Loucy (cell line): ENCODE measurements at regions not wholly inside any gene's neighbourhood (a gene's known extent, or its start where the extent isn't known, plus 50 kb on each side); places are given as distances from the start of the nearest gene placed in this dataset.

Experiments
- H2AFZ ChIP-seq: fragments of 200-600 bp; sonication (generic); 2 replicates; pipeline ENCODE4 v1.6.0; 2016; ENCODE audit warnings: antibody characterized with exemption, mild to moderate bottlenecking, low read length, moderate library complexity
- H3F3A ChIP-seq: fragments of 200-600 bp; 2 replicates; pipeline ENCODE4 v1.6.0; 2016; ENCODE audit warnings: antibody characterized with exemption, low read depth, mild to moderate bottlenecking
- H3K27me3 ChIP-seq: fragments of 200-600 bp; sonication (generic); 2 replicates; pipeline ENCODE4 v1.6.1; 2014; ENCODE audit warnings: low read length, mild to moderate bottlenecking; ENCODE audit not compliant: insufficient read depth, poor library complexity, severe bottlenecking
- H3K36me3 ChIP-seq: fragments of 200-600 bp; sonication (generic); 2 replicates; pipeline ENCODE4 v1.6.1; 2016; ENCODE audit warnings: low read length; ENCODE audit not compliant: insufficient read depth
- H3K4me1 ChIP-seq: fragments of 200-600 bp; sonication (generic); 2 replicates; pipeline ENCODE4 v1.5.1; 2014; ENCODE audit warnings: low read length, mild to moderate bottlenecking; ENCODE audit not compliant: insufficient read depth, poor library complexity, severe bottlenecking
- H3K4me2 ChIP-seq: fragments of 200-600 bp; sonication (generic); 2 replicates; pipeline ENCODE4 v1.6.0; 2014; ENCODE audit warnings: antibody characterized with exemption, low read length, low read depth, mild to moderate bottlenecking; ENCODE audit not compliant: poor library complexity, severe bottlenecking
- H3K4me3 ChIP-seq: fragments of 200-600 bp; sonication (generic); 2 replicates; pipeline ENCODE4 v1.5.1; 2014; ENCODE audit warnings: low read length, mild to moderate bottlenecking, mixed read lengths; ENCODE audit not compliant: poor library complexity, severe bottlenecking
- H3K79me2 ChIP-seq: fragments of 200-600 bp; sonication (generic); 2 replicates; pipeline ENCODE4 v1.6.1; 2014; ENCODE audit warnings: low read length; ENCODE audit not compliant: insufficient read depth
- H3K9ac ChIP-seq: fragments of 200-600 bp; sonication (generic); 2 replicates; pipeline ENCODE4 v1.6.0; 2014; ENCODE audit warnings: mild to moderate bottlenecking, low read depth, low read length, moderate library complexity; ENCODE audit not compliant: poor library complexity, severe bottlenecking
- H3K9me2 ChIP-seq: fragments of 200-600 bp; sonication (generic); replicated peaks from 2 replicates; pipeline ENCODE4 v1.6.1; 2016; ENCODE audit warnings: low read depth, low read length, mixed read lengths
- H3K9me3 ChIP-seq: fragments of 200-600 bp; sonication (generic); 2 replicates; pipeline ENCODE4 v1.6.1; 2014; ENCODE audit warnings: mild to moderate bottlenecking, antibody characterized with exemption, low read length, low read depth; ENCODE audit not compliant: insufficient read depth
- H4K20me1 ChIP-seq: fragments of 200-600 bp; sonication (generic); 2 replicates; pipeline ENCODE4 v1.6.0; 2014; ENCODE audit warnings: antibody characterized with exemption, low read length, mild to moderate bottlenecking; ENCODE audit not compliant: insufficient read depth, poor library complexity, severe bottlenecking
- CTCF ChIP-seq: fragments of 200-600 bp; sonication (generic); conservative IDR thresholded peaks from 2 replicates; pipeline ENCODE4 v1.5.1; 2014; ENCODE audit warnings: mild to moderate bottlenecking, antibody characterized with exemption, low read length
- EZH2phosphoT487 ChIP-seq: fragments of 200-600 bp; IDR thresholded peaks from 2 replicates; pipeline ENCODE4 v1.6.1; 2018; ENCODE audit warnings: antibody characterized with exemption, mild to moderate bottlenecking, moderate library complexity, borderline replicate concordance

DNA sequence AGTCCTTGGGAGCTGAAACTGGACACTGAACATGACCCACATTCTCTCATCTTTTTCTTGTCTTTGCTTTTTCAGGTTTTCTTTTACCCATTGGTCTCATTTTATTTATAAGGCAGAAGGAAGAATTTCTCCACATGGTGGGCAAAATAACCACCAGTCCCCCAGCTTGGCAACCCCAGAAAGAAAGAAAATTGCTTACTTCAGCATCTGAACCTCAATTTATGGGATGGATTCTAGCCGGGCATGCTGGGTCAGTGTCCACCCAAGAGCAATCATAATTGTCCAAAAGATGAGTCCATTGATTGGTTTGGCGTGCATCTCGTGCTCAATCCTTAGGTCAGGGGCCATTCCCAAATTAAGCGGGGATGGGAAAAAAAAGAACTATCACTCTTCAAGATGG, 163.7 kb downstream of the TMEM114 start:
- H3K4me3 ChIP-seq, result no peak overlapping the region
- TF ChIP-seq CTCF (no peak), EZH2phosphoT487 (no peak)
- H3F3A ChIP-seq, result no peaks in the 10 kb centered on the region

GRCh38 chr16:8417145-8417544, 173.2 kb downstream of the TMEM114 start:
- no peaks in the 10 kb centered on the region for H3K27me3 ChIP-seq
- H3F3A ChIP-seq, result no peaks in the 10 kb centered on the region
- no peak for TF ChIP-seq CTCF
- TF ChIP-seq EZH2phosphoT487, result no peak
- no peaks in the 10 kb centered on the region for H3K9me2 ChIP-seq
- H3K4me1 ChIP-seq, result no peaks in the 10 kb centered on the region
- no peaks in the 10 kb centered on the region for H3K79me2 ChIP-seq
- no peaks in the 10 kb centered on the region for H3K36me3 ChIP-seq
- H3K9me3 ChIP-seq, result no peaks in the 10 kb centered on the region
- H3K4me2 ChIP-seq, result no peak overlapping the region
- H3K4me3 ChIP-seq, result no peak overlapping the region
- H3K9ac ChIP-seq, result no peak overlapping the region
- H4K20me1 ChIP-seq, result no peaks in the 10 kb centered on the region
- no peak overlapping the region for H2AFZ ChIP-seq

More for the DNA sequence above, 163.7 kb downstream of the TMEM114 start:
- H3K27me3 ChIP-seq, result no peaks in the 10 kb centered on the region
- H3K9me2 ChIP-seq, result no peaks in the 10 kb centered on the region
- no peaks in the 10 kb centered on the region for H3K4me1 ChIP-seq
- no peaks in the 10 kb centered on the region for H4K20me1 ChIP-seq
- no peaks in the 10 kb centered on the region for H3K36me3 ChIP-seq
- no peaks in the 10 kb centered on the region for H3K79me2 ChIP-seq
- H2AFZ ChIP-seq, result no peak overlapping the region
- no peaks in the 10 kb centered on the region for H3K9me3 ChIP-seq
- no peak overlapping the region for H3K9ac ChIP-seq
- no peak overlapping the region for H3K4me2 ChIP-seq

DNA sequence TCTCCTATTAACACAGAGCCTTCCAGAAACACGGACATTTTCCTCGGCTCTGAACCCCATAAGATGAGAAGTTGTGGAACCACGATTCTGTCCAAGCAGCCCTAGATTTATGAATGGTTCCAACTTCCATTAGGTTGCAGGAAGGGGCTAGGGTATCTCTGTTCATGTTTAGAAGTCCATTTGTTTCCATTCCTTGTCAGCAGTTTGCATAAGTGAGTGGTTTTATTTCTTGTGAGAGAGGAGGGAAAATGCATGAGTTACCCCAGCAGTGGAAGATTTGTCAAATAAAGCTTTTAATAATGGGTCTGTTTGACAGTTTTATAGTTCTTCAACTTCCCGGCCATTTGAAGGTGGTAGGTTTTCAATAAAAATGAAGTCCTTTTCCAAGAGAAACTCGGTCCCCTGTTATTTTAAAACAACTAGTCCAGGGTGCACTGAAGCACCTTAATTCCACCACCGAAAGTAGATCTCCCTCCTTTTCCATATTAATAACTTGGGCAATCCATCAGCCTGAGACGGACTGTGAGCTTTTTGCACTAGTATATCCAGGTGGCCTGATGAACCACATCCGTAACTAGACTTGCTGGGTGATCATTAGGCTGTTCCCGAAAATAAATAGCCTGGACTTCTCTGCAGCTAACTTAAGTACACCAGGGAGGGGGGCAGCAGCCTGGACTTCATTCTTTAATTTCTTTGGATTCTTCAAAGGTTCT, 181.3 kb downstream of the TMEM114 start:
- Histone ChIP-seq H3K4me3 (no peak overlapping the region), H3K4me1 (no peaks in the 10 kb centered on the region), H4K20me1 (no peaks in the 10 kb centered on the region), H3F3A (no peaks in the 10 kb centered on the region), H2AFZ (no peak overlapping the region), H3K4me2 (no peak overlapping the region), H3K9me2 (no peaks in the 10 kb centered on the region), H3K9ac (no peak overlapping the region), H3K79me2 (no peaks in the 10 kb centered on the region), H3K36me3 (no peaks in the 10 kb centered on the region), H3K9me3 (no peaks in the 10 kb centered on the region), H3K27me3 (no peaks in the 10 kb centered on the region)
- TF ChIP-seq EZH2phosphoT487, result no peak
- no peak for TF ChIP-seq CTCF
